GM23338 (cell line): ENCODE measurements at regions not wholly inside any gene's neighbourhood (a gene's known extent, or its start where the extent isn't known, plus 50 kb on each side); places are given as distances from the start of the nearest gene placed in this dataset.

ENCODE experiments used
- ATAC-seq: fragments of 200-7000 bp; cut with Tn5 transposase; 3 replicates; pipeline ENCODE4 v1.9.1; 2020
- DNase-seq: peaks from one replicate; pipeline ENCODE4 v3.0.0-alpha.2; 2015; ENCODE audit warnings: low spot score
- H2AFZ ChIP-seq: fragments of 200-600 bp; sonication (generic); 2 replicates; pipeline ENCODE4 v1.8.0; 2016; ENCODE audit warnings: antibody characterized with exemption, mild to moderate bottlenecking, moderate library complexity
- H3F3A ChIP-seq: fragments of 200-600 bp; sonication (generic); replicated peaks from 2 replicates; pipeline ENCODE4 v1.8.0; 2017; ENCODE audit warnings: antibody characterized with exemption, mixed run types, low read depth
- H3K27ac ChIP-seq: fragments of 200-600 bp; sonication (generic); 2 replicates; pipeline ENCODE4 v1.6.1; 2016; ENCODE audit warnings: low read depth
- H3K27me3 ChIP-seq: fragments of 200-600 bp; sonication (generic); 2 replicates; pipeline ENCODE4 v1.8.0; 2016; ENCODE audit warnings: mild to moderate bottlenecking, mixed run types, moderate library complexity; ENCODE audit not compliant: insufficient read depth
- H3K36me3 ChIP-seq: fragments of 200-600 bp; sonication (generic); 2 replicates; pipeline ENCODE4 v1.8.0; 2016; ENCODE audit warnings: mild to moderate bottlenecking; ENCODE audit not compliant: insufficient read depth
- H3K4me1 ChIP-seq: fragments of 200-600 bp; sonication (generic); 2 replicates; pipeline ENCODE4 v1.8.0; 2016; ENCODE audit warnings: mild to moderate bottlenecking, moderate library complexity; ENCODE audit not compliant: insufficient read depth
- H3K4me2 ChIP-seq: fragments of 200-600 bp; sonication (generic); 2 replicates; pipeline ENCODE4 v1.7.1; 2017; ENCODE audit warnings: mixed run types
- H3K4me3 ChIP-seq: fragments of 200-600 bp; sonication (generic); 2 replicates; pipeline ENCODE4 v1.6.1; 2016; ENCODE audit warnings: mixed run types
- H3K79me2 ChIP-seq: fragments of 200-600 bp; sonication (generic); replicated peaks from 2 replicates; pipeline ENCODE4 v1.8.0; 2017; ENCODE audit warnings: mild to moderate bottlenecking; ENCODE audit not compliant: insufficient read depth
- H3K9me2 ChIP-seq: fragments of 200-600 bp; sonication (generic); 2 replicates; pipeline ENCODE4 v1.8.0; 2017; ENCODE audit not compliant: insufficient read depth
- H4K20me1 ChIP-seq: fragments of 200-600 bp; sonication (generic); replicated peaks from 2 replicates; pipeline ENCODE4 v1.8.0; 2017; ENCODE audit warnings: mild to moderate bottlenecking; ENCODE audit not compliant: insufficient read depth
- H3K27ac Mint-ChIP-seq: 2 replicates; pipeline ENCODE4 v1.8.0; 2020; ENCODE audit warnings: inconsistent platforms, mild to moderate bottlenecking, moderate library complexity, mixed read lengths
- H3K27me3 Mint-ChIP-seq: 3 replicates; pipeline ENCODE4 v1.8.0; 2022; ENCODE audit warnings: low read depth, mild to moderate bottlenecking, moderate library complexity, mixed read lengths, inconsistent platforms; ENCODE audit not compliant: insufficient read depth, poor library complexity
- H3K36me3 Mint-ChIP-seq: 3 replicates; pipeline ENCODE4 v1.8.0; 2021; ENCODE audit warnings: low read depth, mild to moderate bottlenecking, inconsistent platforms, moderate library complexity, mixed read lengths
- H3K4me1 Mint-ChIP-seq: 3 replicates; pipeline ENCODE4 v1.8.0; 2020; ENCODE audit warnings: mild to moderate bottlenecking, inconsistent platforms, mixed read lengths
- H3K4me3 Mint-ChIP-seq: 3 replicates; pipeline ENCODE4 v1.8.0; 2021; ENCODE audit warnings: moderate library complexity, mild to moderate bottlenecking, inconsistent platforms, mixed read lengths
- H3K9me3 Mint-ChIP-seq: 3 replicates; pipeline ENCODE4 v1.8.0; 2020; ENCODE audit warnings: moderate library complexity, mild to moderate bottlenecking, inconsistent platforms, mixed read lengths
- CREB1 ChIP-seq: fragments of 250-450 bp; sonication (Bioruptor Pico); IDR thresholded peaks from 2 replicates; pipeline ENCODE4 v1.5.0; 2020; ENCODE audit warnings: low read depth, mild to moderate bottlenecking, moderate library complexity
- EZH2 ChIP-seq: fragments of 200-600 bp; sonication (generic); IDR thresholded peaks from one replicate; pipeline ENCODE4 v1.8.0; 2017; ENCODE audit warnings: antibody characterized with exemption, mild to moderate bottlenecking, low read depth; ENCODE audit not compliant: unreplicated experiment
- EZH2phosphoT487 ChIP-seq: fragments of 200-600 bp; sonication (generic); IDR thresholded peaks from one replicate; pipeline ENCODE4 v1.8.1; 2018; ENCODE audit warnings: antibody characterized with exemption; ENCODE audit not compliant: unreplicated experiment
- STAT1 ChIP-seq: IDR thresholded peaks from one replicate; pipeline ENCODE4 v1.6.1; 2016; ENCODE audit warnings: antibody characterized with exemption; ENCODE audit not compliant: unreplicated experiment
- ZNF114 ChIP-seq: fragments of 250-450 bp; sonication (Bioruptor Pico); IDR thresholded peaks from 2 replicates; pipeline ENCODE4 v1.5.0; 2020; ENCODE audit warnings: mild to moderate bottlenecking, moderate library complexity
- ZNF462 ChIP-seq: fragments of 250-450 bp; sonication (Bioruptor Pico); IDR thresholded peaks from 2 replicates; pipeline ENCODE4 v1.5.0; 2020; ENCODE audit warnings: mild to moderate bottlenecking, moderate library complexity

GRCh38 chr3:182323898-182324297, 469.4 kb upstream of the ATP11B start (continued):
- no peak for TF ChIP-seq STAT1
- no peak for TF ChIP-seq CREB1
- no peak for TF ChIP-seq EZH2

- H3K4me3 ChIP-seq = no peak overlapping the region
- H3K36me3 ChIP-seq = no peaks in the 10 kb centered on the region
- DNase-seq (no peak), ATAC-seq (no peak)
- H3K9me2 ChIP-seq = peaks cover under 1% of the 10 kb centered on the region
- no peaks in the 10 kb centered on the region for H3K36me3 Mint-ChIP-seq
- H3K27ac ChIP-seq = no peak overlapping the region
- H3K4me2 ChIP-seq = 0 out of 2 replicates have a peak overlapping the region, but pooled peaks have one; percentile 30
- H2AFZ ChIP-seq = no peak overlapping the region
- no peak overlapping the region for H3K4me3 Mint-ChIP-seq
- no peaks in the 10 kb centered on the region for H4K20me1 ChIP-seq
- H3K79me2 ChIP-seq = no peaks in the 10 kb centered on the region
- H3F3A ChIP-seq = no peaks in the 10 kb centered on the region
- H3K27me3 Mint-ChIP-seq = peaks cover 2% of the 10 kb centered on the region
- H3K27me3 ChIP-seq = no peaks in the 10 kb centered on the region
- H3K4me1 ChIP-seq = peaks cover 63% of the 10 kb centered on the region
- peaks cover 59% of the 10 kb centered on the region for H3K4me1 Mint-ChIP-seq
- H3K9me3 Mint-ChIP-seq = no peaks in the 10 kb centered on the region
- H3K27ac Mint-ChIP-seq = no peak overlapping the region
- no peak for TF ChIP-seq EZH2phosphoT487
- TF ChIP-seq ZNF114 = no peak
- TF ChIP-seq STAT1 = no peak
- no peak for TF ChIP-seq ZNF462 (CRISPR knock-in tag)
Measured at GRCh38 chr3:182325213-182325950, 467.9 kb upstream of the ATP11B start.
